Loucy (cell line): ENCODE measurements at regions not wholly inside any gene's neighbourhood (a gene's known extent, or its start where the extent isn't known, plus 50 kb on each side); places are given as distances from the start of the nearest gene placed in this dataset.

Source experiments
- CTCF ChIP-seq: fragments of 200-600 bp; sonication (generic); conservative IDR thresholded peaks from 2 replicates; pipeline ENCODE4 v1.5.1; 2014; ENCODE audit warnings: mild to moderate bottlenecking, antibody characterized with exemption, low read length
- EZH2phosphoT487 ChIP-seq: fragments of 200-600 bp; IDR thresholded peaks from 2 replicates; pipeline ENCODE4 v1.6.1; 2018; ENCODE audit warnings: antibody characterized with exemption, mild to moderate bottlenecking, moderate library complexity, borderline replicate concordance

- TF ChIP-seq CTCF (no peak), EZH2phosphoT487 (no peak)
These were observed 143.9 kb downstream of the SIPA1L2 start for GRCh38 chr1:232486006-232486405.
